Thyroid gland (tissue), 4 donors: ENCODE measurements at regions not wholly inside any gene's neighbourhood (a gene's known extent, or its start where the extent isn't known, plus 50 kb on each side); places are given as distances from the start of the nearest gene placed in this dataset.

ENCODE experiments used
- POLR2A ChIP-seq, 2 donors: fragments of 450-650 bp; IDR thresholded peaks; one replicate each; pipeline ENCODE4 v1.6.1; 2017; ENCODE audit warnings: antibody characterized with exemption in 2 of 2, mild to moderate bottlenecking in 2 of 2, moderate library complexity in 1 of 2
- TF ChIP-seq, protein P1 (sequence below), 6 experiments: fragments of 200-600 bp in 3 of 6; fragments of 450-650 bp in 3 of 6; sonication (generic) in 3 of 6; IDR thresholded peaks; one replicate each; pipeline ENCODE4 v1.5.1; 2016 to 2019; ENCODE audit warnings: antibody characterized with exemption in 6 of 6, mild to moderate bottlenecking in 2 of 6, inconsistent platforms in 1 of 6, moderate library complexity in 1 of 6

DNA sequence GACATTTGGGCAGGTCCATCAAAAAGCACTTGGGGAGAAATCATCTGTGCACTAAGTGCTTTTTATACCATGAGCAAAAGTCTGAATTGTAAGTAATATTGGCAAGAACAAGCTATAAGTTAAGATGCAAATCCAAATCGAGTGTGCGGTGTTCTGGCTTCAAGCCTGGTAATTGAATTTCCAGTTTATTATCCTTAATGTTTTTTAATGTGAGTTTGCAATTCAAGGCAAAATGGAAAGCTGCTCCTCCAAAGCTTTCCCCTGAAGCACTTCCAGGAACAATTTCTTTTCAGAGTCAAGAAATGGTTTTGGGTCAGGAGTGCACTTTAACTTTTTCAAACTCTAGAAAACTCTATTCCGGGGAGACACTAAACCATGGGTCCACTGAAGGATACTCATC lies 445.7 kb downstream of the TOX3 start:
- TF ChIP-seq, protein P1, sequence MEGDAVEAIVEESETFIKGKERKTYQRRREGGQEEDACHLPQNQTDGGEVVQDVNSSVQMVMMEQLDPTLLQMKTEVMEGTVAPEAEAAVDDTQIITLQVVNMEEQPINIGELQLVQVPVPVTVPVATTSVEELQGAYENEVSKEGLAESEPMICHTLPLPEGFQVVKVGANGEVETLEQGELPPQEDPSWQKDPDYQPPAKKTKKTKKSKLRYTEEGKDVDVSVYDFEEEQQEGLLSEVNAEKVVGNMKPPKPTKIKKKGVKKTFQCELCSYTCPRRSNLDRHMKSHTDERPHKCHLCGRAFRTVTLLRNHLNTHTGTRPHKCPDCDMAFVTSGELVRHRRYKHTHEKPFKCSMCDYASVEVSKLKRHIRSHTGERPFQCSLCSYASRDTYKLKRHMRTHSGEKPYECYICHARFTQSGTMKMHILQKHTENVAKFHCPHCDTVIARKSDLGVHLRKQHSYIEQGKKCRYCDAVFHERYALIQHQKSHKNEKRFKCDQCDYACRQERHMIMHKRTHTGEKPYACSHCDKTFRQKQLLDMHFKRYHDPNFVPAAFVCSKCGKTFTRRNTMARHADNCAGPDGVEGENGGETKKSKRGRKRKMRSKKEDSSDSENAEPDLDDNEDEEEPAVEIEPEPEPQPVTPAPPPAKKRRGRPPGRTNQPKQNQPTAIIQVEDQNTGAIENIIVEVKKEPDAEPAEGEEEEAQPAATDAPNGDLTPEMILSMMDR (IDR thresholded peaks at IDR 0.05) = no peak
- no peak for TF ChIP-seq POLR2A (IDR thresholded peaks at IDR 0.05)
